HEK293T (cell line): ENCODE measurements at regions not wholly inside any gene's neighbourhood (a gene's known extent, or its start where the extent isn't known, plus 50 kb on each side); places are given as distances from the start of the nearest gene placed in this dataset.
"Not testable (repeated sequence)": the region's sequence is repeated elsewhere in the genome, so short reads cannot be mapped to it uniquely, and the experiment has no call there.

Experiments used
- CTCF ChIA-PET: fragments of 350-600 bp; formaldehyde crosslinking; extraction: SDS; loops from one replicate; lab custom pipeline; 2021; ENCODE audit warnings: antibody characterized with exemption, inconsistent platforms; lab: Yijun Ruan, JAX
- POLR2A ChIA-PET: fragments of 350-600 bp; formaldehyde crosslinking; extraction: SDS; loops from one replicate; lab custom pipeline; 2020; ENCODE audit warnings: antibody characterized with exemption, inconsistent platforms; lab: Yijun Ruan, JAX
- DNase-seq: peaks from one replicate; pipeline ENCODE4 v3.0.0; 2012; ENCODE audit warnings: mixed read lengths; ENCODE audit errors: extremely low spot score
- ARNT ChIP-seq: fragments of 450-650 bp; IDR thresholded peaks from 2 replicates; pipeline ENCODE4 v1.6.1; 2017; ENCODE audit warnings: mild to moderate bottlenecking
- BHLHE40 ChIP-seq: fragments of 450-650 bp; IDR thresholded peaks from 2 replicates; pipeline ENCODE4 v1.6.1; 2016; ENCODE audit warnings: mild to moderate bottlenecking, moderate library complexity, borderline replicate concordance
- CTBP1 ChIP-seq: fragments of 450-650 bp; IDR thresholded peaks from 2 replicates; pipeline ENCODE4 v1.6.1; 2016; ENCODE audit warnings: borderline replicate concordance
- ELF4 ChIP-seq: fragments of 450-650 bp; IDR thresholded peaks from 2 replicates; pipeline ENCODE4 v1.6.1; 2017; ENCODE audit warnings: antibody characterized with exemption
- FOXA1 ChIP-seq: fragments of 450-650 bp; IDR thresholded peaks from 2 replicates; pipeline ENCODE4 v1.6.1; 2016; ENCODE audit warnings: mild to moderate bottlenecking
- FOXK2 ChIP-seq: fragments of 450-650 bp; IDR thresholded peaks from 2 replicates; pipeline ENCODE4 v1.6.1; 2016; ENCODE audit warnings: mild to moderate bottlenecking
- FOXM1 ChIP-seq: fragments of 450-650 bp; IDR thresholded peaks from 2 replicates; pipeline ENCODE4 v1.6.1; 2017; ENCODE audit warnings: mild to moderate bottlenecking, borderline replicate concordance
- HDGF ChIP-seq: fragments of 450-650 bp; IDR thresholded peaks from 2 replicates; pipeline ENCODE4 v1.6.1; 2017; ENCODE audit warnings: antibody characterized with exemption, borderline replicate concordance
- L3MBTL2 ChIP-seq: fragments of 450-650 bp; conservative IDR thresholded peaks from 2 replicates; pipeline ENCODE4 v1.6.1; 2016; ENCODE audit warnings: mild to moderate bottlenecking
- LEF1 ChIP-seq: fragments of 450-650 bp; IDR thresholded peaks from 2 replicates; pipeline ENCODE4 v1.6.1; 2017; ENCODE audit warnings: mild to moderate bottlenecking, borderline replicate concordance
- NFRKB ChIP-seq: fragments of 450-650 bp; IDR thresholded peaks from 2 replicates; pipeline ENCODE4 v1.6.1; 2016; ENCODE audit warnings: mild to moderate bottlenecking, moderate library complexity
- SP1 ChIP-seq: fragments of 450-650 bp; IDR thresholded peaks from 2 replicates; pipeline ENCODE4 v1.6.1; 2017
- SUZ12 ChIP-seq: fragments of 450-650 bp; IDR thresholded peaks from 2 replicates; pipeline ENCODE4 v1.6.1; 2016; ENCODE audit warnings: mild to moderate bottlenecking
- TARDBP ChIP-seq: fragments of 450-650 bp; IDR thresholded peaks from 2 replicates; pipeline ENCODE4 v1.6.1; 2016
- ZNF384 ChIP-seq: fragments of 450-650 bp; IDR thresholded peaks from 2 replicates; pipeline ENCODE4 v1.6.1; 2016
- TF ChIP-seq, protein P1 (sequence below): fragments of 450-650 bp; IDR thresholded peaks from 2 replicates; pipeline ENCODE4 v1.6.1; 2016

- CTCF ChIA-PET = no interaction called here
Measured at GRCh38 chr1:242673652-242674051, 149.2 kb upstream of the PLD5 start.

DNA sequence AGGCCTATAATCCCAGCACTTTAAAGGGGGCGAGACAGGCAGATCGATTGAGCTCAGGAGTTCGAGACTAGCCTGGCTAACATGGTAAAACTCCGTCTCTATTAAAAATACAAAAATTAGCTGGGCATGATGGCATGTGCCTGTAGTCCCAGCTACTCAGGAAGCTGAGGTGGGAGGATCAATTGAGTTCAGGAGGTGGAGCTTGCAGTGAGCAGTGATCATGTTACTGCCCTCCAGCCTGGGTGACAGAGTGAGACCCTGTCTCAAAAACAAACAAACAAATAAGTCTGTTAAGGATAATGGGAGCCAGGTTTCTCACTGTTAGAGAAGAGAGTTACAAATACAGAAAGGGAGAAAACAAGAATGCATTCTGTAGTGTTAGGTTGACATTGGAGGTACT, 148.7 kb upstream of the PLD5 start:
- DNase-seq, POLR2A ChIA-PET, CTCF ChIA-PET: not testable (repeated sequence)

More at GRCh38 chr1:242673652-242674051, 149.2 kb upstream of the PLD5 start:
- POLR2A ChIA-PET = no interaction called here
- no peak for DNase-seq
- TF ChIP-seq, protein P1, sequence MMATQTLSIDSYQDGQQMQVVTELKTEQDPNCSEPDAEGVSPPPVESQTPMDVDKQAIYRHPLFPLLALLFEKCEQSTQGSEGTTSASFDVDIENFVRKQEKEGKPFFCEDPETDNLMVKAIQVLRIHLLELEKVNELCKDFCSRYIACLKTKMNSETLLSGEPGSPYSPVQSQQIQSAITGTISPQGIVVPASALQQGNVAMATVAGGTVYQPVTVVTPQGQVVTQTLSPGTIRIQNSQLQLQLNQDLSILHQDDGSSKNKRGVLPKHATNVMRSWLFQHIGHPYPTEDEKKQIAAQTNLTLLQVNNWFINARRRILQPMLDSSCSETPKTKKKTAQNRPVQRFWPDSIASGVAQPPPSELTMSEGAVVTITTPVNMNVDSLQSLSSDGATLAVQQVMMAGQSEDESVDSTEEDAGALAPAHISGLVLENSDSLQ = no peak
- TF ChIP-seq ARNT = no peak
- TF ChIP-seq FOXM1 = no peak

DNA sequence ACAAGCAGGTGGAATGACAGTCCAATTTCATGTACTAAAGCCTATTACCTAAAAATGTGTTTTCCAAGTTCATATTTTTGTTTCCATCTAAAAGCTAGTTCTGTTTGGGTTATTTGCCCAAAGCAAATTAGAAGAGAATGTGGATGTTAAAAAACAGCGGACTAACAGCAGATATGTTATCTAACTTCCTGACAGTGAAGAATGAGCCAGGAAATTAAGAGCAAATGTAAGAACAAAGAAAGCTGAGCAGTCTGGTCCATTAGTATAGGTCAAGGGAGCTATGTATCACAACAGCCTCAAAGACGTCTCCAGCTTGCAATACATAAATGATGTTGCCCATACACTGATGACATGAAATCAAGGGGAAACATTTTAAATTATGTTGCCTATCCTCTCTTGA, 145.5 kb upstream of the PLD5 start:
- ChIA-PET CTCF (interaction anchor here (1.2 kb wide), 1 partner anchor 214 kb away, joined by 3 read pairs; no protein-coding TSS in a partner anchor), POLR2A (no interaction called here)
- TF ChIP-seq CTBP1 (no peak), FOXA1 (no peak), NFRKB (no peak), SP1 (no peak), ARNT (no peak), FOXK2 (no peak), ELF4 (no peak), L3MBTL2 (no peak), HDGF (no peak), LEF1 (no peak), FOXM1 (no peak), TARDBP (no peak), ZNF384 (no peak)
- TF ChIP-seq, protein P1 = no peak
- DNase-seq = no peak

DNA sequence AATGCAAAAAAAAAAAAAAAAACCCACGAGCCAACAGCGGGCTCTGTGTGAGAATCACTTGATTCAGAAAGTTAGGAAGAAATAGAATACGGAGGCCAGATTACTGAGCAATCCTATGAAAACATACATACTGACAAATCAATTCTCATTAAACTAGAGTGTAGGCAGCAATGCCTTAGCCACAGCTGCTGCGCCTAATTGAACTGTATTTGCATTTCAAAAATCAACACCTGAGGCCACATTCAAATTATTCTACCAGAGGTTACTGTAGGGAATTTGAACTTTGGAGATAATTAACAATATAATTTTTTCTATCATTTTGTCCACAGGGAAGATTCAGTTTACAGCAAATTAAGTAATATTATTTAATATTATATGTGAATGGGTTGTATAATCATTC, 138.4 kb upstream of the PLD5 start:
- ChIA-PET POLR2A (no interaction called here), CTCF (interaction anchor here (0.6 kb wide), 1 partner anchor 17 kb away, joined by 3 read pairs; no protein-coding TSS in a partner anchor)

DNA sequence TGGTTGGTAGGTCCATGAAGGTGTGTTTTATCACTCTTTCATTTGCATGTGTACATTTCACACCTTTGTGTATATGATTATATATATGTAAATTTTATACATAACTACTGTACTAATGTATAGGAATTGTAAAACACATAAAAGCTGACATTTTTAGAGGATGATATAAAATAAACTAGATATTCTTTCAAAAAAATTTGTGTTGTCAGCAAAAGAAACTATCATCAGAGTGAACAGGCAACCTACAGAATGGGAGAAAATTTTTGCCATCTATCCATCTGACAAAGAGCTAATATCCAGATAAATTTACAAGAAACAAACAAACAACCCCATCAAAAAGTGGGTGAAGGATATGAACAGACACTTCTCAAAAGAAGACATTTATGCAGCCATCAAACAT, 129.3 kb upstream of the PLD5 start:
- CTCF ChIA-PET, POLR2A ChIA-PET, DNase-seq: not testable (repeated sequence)

More for the DNA sequence above, 138.4 kb upstream of the PLD5 start:
- no peak for DNase-seq
- TF ChIP-seq TARDBP (no peak), LEF1 (no peak), FOXA1 (no peak), FOXM1 (no peak), BHLHE40 (no peak), HDGF (no peak), NFRKB (no peak), CTBP1 (no peak), SUZ12 (no peak), ZNF384 (no peak), L3MBTL2 (no peak), SP1 (no peak), FOXK2 (no peak), ELF4 (no peak), ARNT (no peak)
- TF ChIP-seq, protein P1 = no peak

GRCh38 chr1:242651817-242652216, 127.3 kb upstream of the PLD5 start:
- peak; percentile 17 for DNase-seq
- POLR2A ChIA-PET = no interaction called here
- CTCF ChIA-PET = interaction anchor here (0.8 to 1.7 kb wide), 6 partner anchors 9 to 196 kb away, joined by 5 to 6 read pairs (median 5); partner anchors contain the start of gene PLD5

DNA sequence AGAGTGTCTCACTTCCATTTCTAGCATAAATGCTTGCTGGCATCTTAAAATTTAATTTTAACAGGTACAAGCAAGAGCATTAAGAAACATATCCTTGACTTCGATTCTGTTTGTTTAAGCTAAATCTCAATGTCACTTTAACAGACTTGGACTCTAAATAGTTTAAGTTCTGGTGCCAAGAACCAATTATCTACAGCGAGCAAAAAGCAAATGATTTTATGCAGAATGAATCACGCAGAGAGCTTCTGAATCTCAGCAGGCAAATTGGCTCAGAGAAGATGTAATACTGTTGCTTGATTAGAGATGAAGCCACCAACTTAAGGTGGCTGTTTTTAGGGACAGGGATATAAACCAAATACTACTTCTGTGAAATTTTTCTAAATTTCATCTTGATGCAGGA, 117.0 kb upstream of the PLD5 start:
- no peak for DNase-seq
- TF ChIP-seq FOXA1 = no peak
- TF ChIP-seq HDGF = no peak
- TF ChIP-seq L3MBTL2 = no peak
- TF ChIP-seq SUZ12 = no peak
- no peak for TF ChIP-seq SP1
- TF ChIP-seq BHLHE40 = no peak
- CTCF ChIA-PET = interaction anchor here (1.9 kb wide), 1 partner anchor 10 kb away, joined by 5 read pairs; no protein-coding TSS in a partner anchor
- POLR2A ChIA-PET = no interaction called here

More at GRCh38 chr1:242651817-242652216, 127.3 kb upstream of the PLD5 start:
- TF ChIP-seq FOXK2 (no peak), TARDBP (no peak)

GRCh38 chr1:242639104-242639503, 114.6 kb upstream of the PLD5 start:
- no peak for TF ChIP-seq NFRKB
- TF ChIP-seq BHLHE40 = no peak
- TF ChIP-seq CTBP1 = no peak
- no peak for TF ChIP-seq SP1
- no peak for TF ChIP-seq LEF1
- no peak for TF ChIP-seq ARNT
- no peak for TF ChIP-seq L3MBTL2
- TF ChIP-seq ZNF384 = no peak
- TF ChIP-seq SUZ12 = no peak
- TF ChIP-seq, protein P1 = no peak
- no peak for TF ChIP-seq FOXA1
- TF ChIP-seq TARDBP = no peak
- no peak for TF ChIP-seq FOXK2
- no peak for TF ChIP-seq FOXM1
- TF ChIP-seq HDGF = no peak
- no peak for TF ChIP-seq ELF4
- POLR2A ChIA-PET = no interaction called here
- DNase-seq = no peak
- CTCF ChIA-PET = no interaction called here
